Fibroblast of pulmonary artery (primary cell): ENCODE measurements at regions not wholly inside any gene's neighbourhood (a gene's known extent, or its start where the extent isn't known, plus 50 kb on each side); places are given as distances from the start of the nearest gene placed in this dataset.
"Not testable (repeated sequence)": the region's sequence is repeated elsewhere in the genome, so short reads cannot be mapped to it uniquely, and the experiment has no call there.

ENCODE experiments used
- DNase-seq: peaks from one replicate; pipeline ENCODE4 v3.0.0-alpha.2; 2010; ENCODE audit warnings: low read depth
- H3K4me3 ChIP-seq: replicated peaks from 2 replicates; pipeline ENCODE4 v1.5.1; 2011; ENCODE audit warnings: low read depth, mild to moderate bottlenecking, control low read depth, low read length, moderate library complexity
- CTCF ChIP-seq: IDR thresholded peaks from 2 replicates; pipeline ENCODE4 v1.5.1; 2011; ENCODE audit warnings: mild to moderate bottlenecking, control low read depth, low read length, inconsistent platforms; ENCODE audit errors: missing control alignments

GRCh38 chr9:7313389-7313788 lies 486.2 kb downstream of the DMAC1 start:
- no peak for DNase-seq
- H3K4me3 ChIP-seq = no peak overlapping the region
- no peak for TF ChIP-seq CTCF

GRCh38 chr9:7309051-7309450 lies 490.5 kb downstream of the DMAC1 start:
- not testable (repeated sequence) for H3K4me3 ChIP-seq, DNase-seq

- TF ChIP-seq CTCF = no peak
- DNase-seq = no peak
- H3K4me3 ChIP-seq = no peak overlapping the region
Measured at GRCh38 chr9:7305677-7306076, 493.9 kb downstream of the DMAC1 start.

GRCh38 chr9:7304627-7304995 lies 495.0 kb downstream of the DMAC1 start:
- H3K4me3 ChIP-seq = no peak overlapping the region
- TF ChIP-seq CTCF = no peak
- DNase-seq = no peak

GRCh38 chr9:7303907-7304626 lies 495.5 kb downstream of the DMAC1 start:
- no peak for TF ChIP-seq CTCF

GRCh38 chr9:7300484-7300883 lies 499.1 kb downstream of the DMAC1 start:
- no peak for DNase-seq
- no peak overlapping the region for H3K4me3 ChIP-seq
- no peak for TF ChIP-seq CTCF

More at GRCh38 chr9:7303907-7304626, 495.5 kb downstream of the DMAC1 start:
- no peak overlapping the region for H3K4me3 ChIP-seq
- DNase-seq = no peak

- DNase-seq = no peak
- no peak overlapping the region for H3K4me3 ChIP-seq
- no peak for TF ChIP-seq CTCF
Measured at GRCh38 chr9:7298123-7298522, 501.5 kb downstream of the DMAC1 start.
